HG03139 (cell line): ENCODE measurements at regions not wholly inside any gene's neighbourhood (a gene's known extent, or its start where the extent isn't known, plus 50 kb on each side); places are given as distances from the start of the nearest gene placed in this dataset.
"Not testable (repeated sequence)": the region's sequence is repeated elsewhere in the genome, so short reads cannot be mapped to it uniquely, and the experiment has no call there.

ENCODE experiments used
- ATAC-seq: cut with Tn5 transposase; IDR thresholded peaks from one replicate; pipeline ENCODE4 v1.9.1; 2021; ENCODE audit not compliant: unreplicated experiment

DNA sequence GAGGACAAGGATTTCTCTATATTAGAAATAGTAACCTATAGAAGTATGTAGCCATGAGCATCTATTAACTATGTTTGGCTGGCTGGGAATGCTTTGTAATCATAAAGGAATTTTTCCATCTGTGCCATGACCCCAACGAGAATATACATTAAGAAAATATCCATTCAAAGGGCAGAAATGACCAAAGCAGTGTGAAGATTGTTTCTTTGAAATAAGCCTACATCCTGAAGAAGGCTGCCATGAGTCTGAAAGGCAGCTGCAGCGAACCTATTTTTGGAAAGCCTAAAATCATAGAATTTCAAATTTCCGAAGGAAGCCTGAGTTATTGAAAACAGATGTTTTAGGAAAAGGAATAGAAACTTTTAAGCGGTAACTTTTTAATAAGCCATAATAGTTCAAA lies 244.2 kb upstream of the FOXK1 start:
- ATAC-seq: no peak

DNA sequence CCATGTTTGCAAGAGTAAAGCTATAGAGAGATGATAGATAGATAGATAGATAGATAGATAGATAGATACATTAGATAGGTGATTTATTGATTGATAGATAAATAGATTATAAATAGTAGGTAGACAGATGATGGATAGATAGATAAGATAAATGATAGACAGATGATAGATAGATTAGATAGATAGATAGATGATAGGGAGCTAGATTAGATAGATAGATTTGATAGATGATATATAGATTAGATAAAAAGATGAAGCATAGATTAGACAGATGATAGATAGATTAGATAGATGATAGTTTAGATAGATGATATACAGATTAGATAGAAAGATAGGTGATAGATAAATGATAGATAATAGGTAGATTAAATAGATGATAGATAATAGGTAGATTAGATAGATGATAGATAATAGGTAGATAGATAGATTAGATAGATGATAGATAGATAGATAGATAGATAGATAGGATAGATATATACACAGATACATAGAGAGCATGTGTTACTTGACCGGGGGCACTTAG lies 243.3 kb upstream of the FOXK1 start:
- no peak for ATAC-seq

DNA sequence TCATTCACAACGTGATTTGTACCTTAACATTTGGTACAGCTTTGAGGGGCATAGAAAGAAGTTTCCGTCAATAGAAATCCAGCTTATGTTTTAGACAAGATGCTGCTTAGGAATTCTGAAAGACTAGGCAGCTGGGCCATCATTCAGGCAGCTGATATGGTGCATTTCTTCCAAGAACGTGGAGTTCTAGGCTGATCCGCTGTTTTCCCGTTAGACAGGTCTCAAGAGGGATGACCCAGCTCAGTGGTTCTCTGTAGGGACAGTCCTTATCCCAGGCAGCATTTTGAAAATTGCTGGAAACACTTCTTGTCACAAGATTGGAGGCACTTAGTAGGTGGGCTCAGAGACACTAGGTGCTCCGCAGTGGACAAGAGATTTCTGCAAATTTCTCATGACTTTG lies 242.7 kb upstream of the FOXK1 start:
- no peak for ATAC-seq

DNA sequence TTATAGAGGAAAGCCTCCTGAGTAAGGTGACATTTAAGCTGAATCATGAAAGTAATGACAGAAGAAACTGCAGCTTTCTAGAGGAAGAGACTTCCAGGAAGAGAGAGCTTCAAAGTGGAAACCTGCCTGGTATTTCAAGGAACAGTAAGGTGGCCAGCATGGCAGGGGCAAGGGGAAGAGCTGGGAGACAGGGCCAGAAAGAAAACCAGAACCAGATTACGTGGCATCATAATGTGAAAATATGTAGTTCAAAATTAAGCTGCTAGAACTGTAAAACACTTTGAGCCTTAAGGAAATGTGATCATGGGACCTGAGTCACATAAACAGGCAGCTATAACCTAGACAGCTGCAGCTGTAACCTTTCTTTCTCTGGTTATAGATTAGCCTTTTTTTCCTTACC lies 238.0 kb upstream of the FOXK1 start:
- ATAC-seq: no peak

DNA sequence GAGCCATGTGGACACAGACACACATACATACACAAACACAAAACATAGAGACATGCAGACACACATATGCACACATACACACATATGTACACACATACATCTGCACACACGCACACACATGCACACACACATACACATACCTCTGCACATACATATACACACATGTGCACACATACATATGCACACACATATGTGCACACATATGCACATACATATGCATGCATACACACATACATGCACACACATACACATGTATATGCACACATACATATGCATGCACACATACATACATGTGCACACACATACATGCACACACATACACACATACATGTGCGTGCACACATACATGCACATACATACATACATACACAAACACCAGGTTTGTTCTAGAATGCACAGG lies 236.3 kb upstream of the FOXK1 start:
- no peak for ATAC-seq

DNA sequence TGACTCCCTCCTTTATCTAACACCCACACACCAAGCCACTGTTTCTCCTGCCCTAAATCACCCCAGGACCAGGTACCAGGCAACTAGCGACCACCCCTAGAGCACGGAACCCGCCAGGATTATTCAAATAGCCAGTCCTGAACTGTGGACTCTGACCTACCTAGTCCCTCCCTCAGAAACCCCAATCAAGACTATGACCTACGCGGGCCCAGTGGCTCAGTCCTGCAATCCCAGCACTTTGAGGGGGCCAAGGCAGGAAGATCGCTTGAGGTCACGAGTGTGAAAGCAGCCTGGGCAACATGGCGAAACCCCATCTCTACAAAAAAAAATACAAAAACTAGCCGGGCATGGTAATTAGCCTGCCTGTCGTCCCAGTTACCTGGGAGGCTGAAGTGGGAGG lies 232.8 kb upstream of the FOXK1 start:
- no peak for ATAC-seq

DNA sequence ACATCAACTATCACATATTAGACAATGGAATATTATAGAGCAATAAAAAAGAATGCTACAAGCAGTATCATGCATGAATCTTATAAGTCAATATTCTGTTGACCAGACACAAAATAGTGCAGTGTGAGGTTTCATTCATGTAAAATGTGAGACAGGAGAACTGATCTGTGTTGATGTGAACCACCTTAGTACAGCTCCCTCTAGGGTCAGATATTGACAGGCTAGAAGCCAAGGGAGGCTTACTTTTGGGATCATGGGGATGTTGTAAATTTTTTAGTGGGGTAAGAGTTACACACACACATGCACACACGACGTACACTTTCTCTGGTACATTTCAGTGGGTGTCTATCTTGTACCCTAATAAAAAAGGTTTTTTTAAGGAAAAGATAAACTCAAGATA lies 231.6 kb upstream of the FOXK1 start:
- ATAC-seq: no peak

DNA sequence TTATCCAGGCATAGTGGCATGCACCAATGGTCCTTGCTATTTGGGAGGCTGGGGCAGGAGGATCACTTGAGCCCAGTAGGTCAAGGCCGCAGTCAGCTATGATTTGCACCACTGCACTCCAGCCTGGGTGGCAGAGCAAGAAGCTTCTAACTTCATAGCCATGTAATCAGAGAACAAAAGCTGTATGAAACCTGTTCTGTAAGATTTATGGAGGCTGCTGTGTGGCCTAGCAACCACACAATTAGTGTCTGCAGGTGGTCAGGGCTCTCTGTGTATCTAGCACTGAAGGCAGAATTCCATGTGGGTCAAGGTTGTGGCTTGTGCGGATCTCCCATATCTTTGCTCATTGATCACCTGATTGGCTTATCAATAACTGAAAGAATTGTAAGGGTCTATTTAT lies 221.5 kb upstream of the FOXK1 start:
- no peak for ATAC-seq

DNA sequence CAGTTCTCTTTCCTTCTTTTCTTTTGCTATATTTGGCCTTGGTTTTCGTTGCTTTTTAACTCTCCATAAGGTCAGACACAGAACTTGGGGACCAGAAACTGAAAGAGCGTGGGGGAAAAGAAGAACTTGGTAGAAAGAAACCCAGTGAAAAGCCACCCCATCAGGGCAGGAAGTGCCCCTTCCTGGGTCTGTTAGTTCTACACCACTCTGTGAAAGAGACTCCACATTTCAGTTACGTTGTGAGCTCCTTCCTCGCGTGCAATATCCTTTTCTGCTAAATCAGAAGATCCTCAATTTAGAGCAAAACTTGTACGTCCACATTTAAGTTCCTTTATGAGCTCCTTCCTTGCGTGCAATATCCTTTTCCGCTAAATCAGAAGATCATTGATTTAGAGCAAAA lies 220.6 kb upstream of the FOXK1 start:
- no peak for ATAC-seq

DNA sequence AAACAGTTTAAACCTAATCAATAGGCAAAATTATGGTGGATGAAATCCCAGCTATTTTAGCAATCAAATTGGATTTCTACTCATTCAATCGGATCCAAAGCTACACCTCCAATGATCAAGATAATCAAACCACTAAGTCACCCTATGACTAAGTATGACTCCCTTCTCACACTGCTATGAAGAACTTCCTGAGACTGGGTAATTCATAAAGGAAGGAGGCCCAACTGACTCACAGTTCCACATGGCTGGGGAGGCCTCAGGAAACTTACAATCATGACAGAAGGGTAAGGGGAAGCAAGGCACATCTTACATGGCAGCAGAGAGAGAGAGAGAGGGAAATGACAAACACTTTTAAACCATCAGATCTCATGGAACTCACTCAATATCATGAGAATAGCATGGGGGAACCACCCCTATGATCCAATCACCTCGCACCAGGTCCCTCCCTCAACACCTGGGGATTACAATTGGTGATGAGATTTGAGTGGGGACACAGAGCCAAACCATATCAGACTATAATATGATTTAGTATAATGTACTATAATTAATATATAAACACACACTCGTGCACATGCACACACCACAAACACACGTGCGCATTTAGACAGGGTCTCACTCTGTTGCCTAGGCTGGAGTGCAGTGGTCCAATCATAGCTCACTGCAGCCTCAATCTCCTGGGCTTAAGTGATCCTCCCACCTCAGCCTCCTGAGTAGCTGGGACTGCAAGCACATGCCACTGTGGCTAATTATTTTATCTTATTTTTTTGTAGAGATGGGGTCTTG lies 213.6 kb upstream of the FOXK1 start:
- no peak for ATAC-seq

DNA sequence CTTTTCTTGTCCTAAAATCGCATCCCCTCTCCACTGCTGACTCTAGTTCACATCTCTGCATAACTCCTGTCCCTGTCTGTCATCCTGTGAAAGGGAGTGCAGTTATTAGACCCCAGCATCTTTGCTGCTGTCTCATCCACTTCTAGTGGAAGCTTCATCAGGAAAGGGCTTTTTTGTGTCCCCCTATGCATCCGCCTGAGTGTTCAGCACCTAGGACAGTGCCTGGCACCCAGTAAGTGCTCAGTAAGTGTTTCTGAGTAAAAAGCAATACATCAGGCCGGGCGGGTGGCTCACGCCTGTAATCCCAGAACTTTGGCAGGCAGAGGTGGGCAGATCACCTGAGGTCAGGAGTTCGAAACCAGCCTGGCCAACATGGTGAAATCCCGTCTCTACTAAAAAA lies 211.8 kb upstream of the FOXK1 start:
- no peak for ATAC-seq

DNA sequence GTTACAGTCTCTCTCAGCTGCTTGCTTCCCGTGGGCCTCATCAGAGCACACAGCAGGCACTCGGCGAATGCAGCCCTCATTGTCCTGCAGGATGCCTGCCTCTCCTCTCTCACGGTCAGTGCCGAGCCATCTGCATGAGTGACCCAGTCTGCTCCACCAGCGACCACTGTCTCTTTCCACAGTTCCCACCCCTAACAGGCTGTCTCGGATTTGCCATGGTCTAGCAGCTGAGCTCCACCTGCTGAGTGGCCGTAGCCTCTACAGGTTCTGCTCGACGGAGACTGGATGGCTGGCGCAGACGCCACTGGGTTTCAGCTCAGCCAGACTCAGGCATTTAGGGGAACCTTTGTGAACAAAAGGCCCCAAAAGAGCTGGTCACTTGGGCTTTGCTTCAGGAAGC lies 209.4 kb upstream of the FOXK1 start:
- no peak for ATAC-seq

DNA sequence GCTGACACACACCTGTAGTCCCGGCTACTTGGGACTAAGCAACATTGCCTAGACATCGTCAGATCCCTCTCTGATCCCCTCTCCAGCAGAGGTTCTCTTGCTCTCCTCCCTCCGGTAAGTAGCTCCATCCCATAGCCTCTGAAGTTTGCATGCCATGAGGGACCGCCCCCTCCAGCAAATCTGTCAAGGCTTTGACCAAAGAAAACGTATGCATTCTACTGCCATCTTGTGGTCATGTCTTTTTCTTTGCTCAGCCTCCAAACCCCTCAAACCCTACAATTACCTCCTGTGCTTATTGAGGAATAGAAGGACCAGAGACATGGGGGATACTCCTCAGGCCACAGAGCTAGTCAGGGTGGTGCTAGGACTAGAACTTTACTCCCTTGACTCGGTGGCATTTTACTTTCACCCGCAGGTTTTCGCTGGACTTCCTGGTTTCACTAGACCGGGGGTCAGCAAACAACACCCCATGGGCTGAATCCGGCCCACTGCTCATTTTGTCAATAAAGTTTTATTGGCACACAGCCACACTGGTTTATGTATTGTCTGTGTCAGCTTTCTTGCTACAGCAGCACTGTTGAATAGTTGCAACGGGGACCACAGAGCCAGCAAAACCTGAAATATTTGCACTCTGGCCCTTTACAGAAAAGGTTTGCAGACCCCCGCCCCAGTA lies 202.6 kb upstream of the FOXK1 start:
- no peak for ATAC-seq

DNA sequence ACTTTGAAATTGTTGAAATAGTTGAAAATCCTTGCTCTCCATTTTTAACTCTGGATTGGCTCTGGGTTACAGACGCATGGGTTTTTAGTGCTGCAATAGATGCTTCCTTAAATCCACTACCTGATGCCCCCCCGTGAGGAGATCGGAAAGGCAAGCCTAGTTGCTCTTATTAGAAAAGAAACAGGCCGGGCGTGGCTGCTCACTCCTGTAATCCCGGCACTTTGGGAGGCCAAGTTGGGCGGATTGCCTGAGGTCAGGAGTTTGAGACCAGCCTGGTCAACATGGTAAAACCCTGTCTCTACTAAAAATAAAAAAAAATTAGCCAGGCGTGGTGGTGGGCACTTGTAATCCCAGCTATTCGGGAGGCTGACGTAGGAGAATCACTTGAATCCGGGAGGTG lies 202.0 kb upstream of the FOXK1 start:
- ATAC-seq: not testable (repeated sequence)

DNA sequence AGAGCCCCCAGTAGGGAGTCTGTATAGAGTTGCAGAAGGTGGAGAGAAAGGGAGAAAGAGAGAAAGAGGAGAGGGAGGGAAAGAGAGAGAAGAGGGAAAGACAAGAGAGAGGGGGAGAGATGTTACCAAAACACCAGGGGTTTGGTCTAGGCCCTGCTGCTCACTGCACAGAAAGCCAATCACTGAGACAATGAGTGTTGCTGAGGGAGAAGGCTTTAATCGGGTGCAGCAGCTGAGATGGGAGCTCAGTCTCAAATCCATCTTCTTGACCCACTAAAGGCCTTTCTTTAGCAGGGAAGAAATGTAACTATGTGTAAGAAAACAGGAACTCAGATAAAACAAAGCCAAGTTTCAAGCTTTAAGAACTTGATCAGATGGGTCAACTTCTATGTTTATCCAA lies 198.2 kb upstream of the FOXK1 start:
- no peak for ATAC-seq

DNA sequence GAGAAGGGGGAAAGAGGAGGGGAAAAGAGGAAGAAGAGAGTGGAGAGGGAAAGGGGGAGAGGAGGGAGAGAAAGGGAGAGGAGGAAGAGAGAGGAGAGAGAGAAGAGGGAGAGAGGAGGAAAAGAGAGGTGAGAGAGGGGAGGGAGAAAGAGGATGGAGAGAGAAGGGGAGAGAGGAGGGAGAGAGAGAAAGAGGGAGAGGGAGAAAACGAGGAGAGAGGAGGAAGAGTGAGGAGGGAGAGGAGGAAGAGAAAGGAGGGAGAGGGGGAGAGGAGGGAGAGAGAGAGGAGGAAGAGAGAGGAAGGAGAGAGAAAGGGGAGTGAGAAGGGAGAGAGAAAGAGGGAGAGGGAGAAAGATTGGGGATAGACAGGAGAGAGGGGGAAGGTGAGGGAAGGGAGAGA lies 197.6 kb upstream of the FOXK1 start:
- no peak for ATAC-seq

DNA sequence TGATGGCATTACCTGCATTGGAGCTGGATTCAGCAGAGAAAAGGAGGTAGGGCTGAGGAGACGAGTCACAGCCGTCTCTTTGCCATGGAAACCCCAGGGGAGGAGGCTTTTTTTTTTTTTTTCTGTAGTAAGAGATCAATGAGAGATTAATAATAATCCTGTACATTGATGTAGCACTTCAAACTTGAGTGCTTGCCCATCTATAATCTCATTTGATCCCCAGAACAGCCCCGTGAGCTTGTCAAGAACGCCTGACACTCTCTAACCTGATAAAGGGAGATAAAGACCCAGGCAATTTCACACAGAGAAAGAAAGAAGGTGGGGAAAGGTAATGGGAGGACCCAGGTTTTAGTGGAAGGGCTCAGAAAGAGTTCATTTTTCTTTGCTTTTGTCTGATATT lies 195.2 kb upstream of the FOXK1 start:
- ATAC-seq: no peak

DNA sequence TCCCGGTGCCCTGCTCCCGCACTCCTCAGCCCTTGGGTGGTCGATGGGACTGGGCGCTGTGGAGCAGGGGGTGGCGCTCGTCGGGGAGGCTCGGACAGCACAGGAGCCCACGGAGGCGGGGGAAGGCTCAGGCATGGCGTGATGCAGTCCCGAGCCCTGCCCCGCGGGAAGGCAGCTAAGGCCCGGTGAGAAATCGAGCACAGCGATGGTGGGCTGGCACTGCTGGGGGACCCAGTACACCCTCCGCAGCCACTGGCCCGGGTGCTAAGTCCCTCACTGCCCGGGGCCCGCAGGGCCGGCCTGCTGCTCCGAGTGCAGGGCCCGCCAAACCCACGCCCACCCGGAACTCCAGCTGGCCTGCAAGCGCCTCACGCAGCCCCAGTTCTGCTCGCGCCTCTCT lies 185.2 kb upstream of the FOXK1 start:
- not testable (repeated sequence) for ATAC-seq

DNA sequence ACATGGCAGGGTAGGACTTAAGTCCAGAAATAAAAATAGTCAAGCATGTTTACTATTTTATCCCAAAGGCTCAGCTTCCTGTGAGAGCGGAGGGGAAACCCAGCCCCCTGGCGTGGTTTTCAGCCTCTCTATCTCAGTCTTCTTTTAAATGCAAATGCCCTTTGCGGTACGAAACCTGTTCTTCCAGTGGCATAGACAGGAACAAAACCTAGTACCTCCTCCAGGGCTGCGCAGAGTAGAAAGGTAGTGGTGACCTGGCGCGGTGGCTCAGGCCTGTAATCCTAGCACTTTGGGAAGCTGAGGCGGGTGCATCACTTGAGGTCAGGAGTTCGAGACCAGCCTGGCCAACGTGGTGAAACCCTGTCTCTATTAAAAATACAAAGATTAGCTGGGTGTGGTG lies 181.3 kb upstream of the FOXK1 start:
- ATAC-seq: no peak

DNA sequence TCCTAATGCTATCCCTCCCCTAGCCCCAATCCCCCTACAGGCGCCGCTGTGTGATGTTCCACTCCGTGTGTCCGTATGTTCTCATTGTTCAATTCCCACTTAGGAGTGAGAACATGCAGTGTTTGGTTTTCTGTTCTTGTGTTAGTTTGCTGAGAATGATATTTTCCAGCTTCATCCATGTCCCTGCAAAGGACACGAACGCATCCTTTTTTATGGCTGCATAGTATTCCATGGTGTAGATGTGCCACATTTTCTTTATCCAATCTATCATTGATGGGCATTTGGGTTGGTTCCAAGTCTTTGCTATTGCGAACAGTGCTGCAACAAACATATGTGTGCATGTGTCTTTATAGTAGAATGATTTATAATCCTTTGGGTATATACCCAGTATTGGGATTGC lies 174.2 kb upstream of the FOXK1 start:
- not testable (repeated sequence) for ATAC-seq

DNA sequence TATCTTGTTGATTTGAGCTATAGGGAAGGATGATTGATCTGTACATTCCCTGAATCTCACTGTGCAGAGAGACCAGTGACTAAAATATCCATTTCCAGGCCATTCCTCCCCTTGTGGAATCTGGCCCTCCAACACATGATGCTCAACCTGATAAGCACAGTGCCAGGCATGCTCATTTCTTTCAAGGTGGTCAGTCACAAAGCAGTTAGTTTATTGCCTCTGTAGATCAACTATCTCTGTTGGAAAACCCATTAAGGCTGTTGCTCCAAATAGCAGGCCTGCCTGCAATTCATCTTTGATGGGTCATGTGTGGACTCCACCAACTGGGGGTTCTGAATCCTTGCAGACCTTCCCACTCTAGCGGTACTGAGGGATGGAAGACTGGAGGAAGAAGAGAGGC lies 168.6 kb upstream of the FOXK1 start:
- no peak for ATAC-seq

DNA sequence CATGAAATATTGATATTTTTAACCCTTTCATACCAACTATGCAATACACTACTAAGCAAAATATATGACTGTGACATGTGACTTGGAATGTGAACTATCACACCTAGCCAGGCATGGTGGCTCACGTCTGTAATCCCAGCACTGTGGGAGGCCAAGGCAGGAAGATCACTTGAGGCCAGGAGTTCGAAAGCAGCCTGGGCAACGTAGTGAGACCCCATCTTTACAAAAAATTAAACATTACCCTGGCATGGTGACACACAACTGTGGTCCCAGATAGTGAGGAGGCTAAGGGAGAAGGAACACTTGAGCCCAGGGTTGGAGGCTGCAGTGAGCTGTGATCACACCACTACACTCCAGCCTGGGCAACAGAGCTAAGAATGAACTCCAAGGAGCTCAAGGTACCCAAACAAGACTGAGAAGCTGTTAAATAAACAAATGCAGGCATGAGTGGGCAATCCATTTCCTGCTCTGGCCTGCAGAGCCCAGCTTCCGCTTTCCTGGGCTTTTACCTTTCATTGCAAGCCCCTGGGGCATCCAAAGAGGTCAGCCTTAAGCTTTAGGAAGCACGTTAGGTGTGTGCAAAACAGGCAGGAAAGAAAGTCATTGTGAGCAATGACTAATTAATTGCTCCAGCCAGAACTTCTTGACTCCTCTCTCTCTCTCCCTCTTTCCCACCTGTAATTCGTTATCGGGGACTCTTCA lies 162.1 kb upstream of the FOXK1 start:
- no peak for ATAC-seq
